ENCODE measurements at regions not wholly inside any gene's neighbourhood (a gene's known extent, or its start where the extent isn't known, plus 50 kb on each side); places are given as distances from the start of the nearest gene placed in this dataset.

DNA sequence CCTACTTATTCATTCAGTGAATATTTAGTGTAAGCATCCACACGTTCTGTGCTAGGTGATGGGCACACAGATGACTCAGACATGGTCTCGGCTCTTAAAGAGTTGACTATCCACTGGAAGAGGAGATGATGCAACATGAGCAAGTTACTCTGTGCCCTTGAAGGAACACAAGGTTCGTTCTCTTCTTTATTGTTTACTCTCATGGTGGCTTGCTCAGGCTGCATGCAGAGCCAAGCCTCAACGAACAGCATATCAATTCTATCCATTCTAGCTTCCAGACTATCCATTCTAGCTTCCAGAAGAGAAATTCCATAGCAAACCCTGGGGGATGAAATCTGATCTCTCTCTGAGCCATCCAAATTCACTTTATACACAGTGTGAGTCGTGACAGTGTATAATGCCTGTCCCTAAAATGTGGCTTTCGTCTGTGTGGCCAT lies 68.1 kb upstream of the CTAGE1 start:
- intact Hi-C loops (cut with micrococcal nuclease; ENCODE audit: unreplicated experiment): no loop called here
- ChIA-PET CTCF (no interaction called here), POLR2A (ENCODE audit: low non-redundant PET) (no interaction called here)
- no TSS peak for BruUV-seq (replicated peaks)
- Histone ChIP-seq H3K27ac (ENCODE audit: low read depth, low read length, poor library complexity, severe bottlenecking) (no peak overlapping the region), H3K4me1 (ENCODE audit: insufficient read depth, low read length, poor library complexity, severe bottlenecking) (no peaks in the 10 kb centered on the region), H3K9me3 (ENCODE audit: low read depth, low read length, poor library complexity, severe bottlenecking) (no peaks in the 10 kb centered on the region), H3K36me3 (ENCODE audit: insufficient read depth, low read length, poor library complexity, severe bottlenecking) (no peaks in the 10 kb centered on the region), H3K27me3 (replicated peaks; ENCODE audit: insufficient read depth, low read depth, low read length, poor library complexity) (no peaks in the 10 kb centered on the region), H3K4me3 (ENCODE audit: low read depth, low read length, poor library complexity, severe bottlenecking) (no peak overlapping the region)
- no peak for DNase-seq (ENCODE audit: low spot score)
- no peak for TF ChIP-seq EZH2 (IDR thresholded peaks at IDR 0.05; ENCODE audit: borderline replicate concordance, low read depth, low read length, poor library complexity, severe bottlenecking)
- TF ChIP-seq, protein P1, sequence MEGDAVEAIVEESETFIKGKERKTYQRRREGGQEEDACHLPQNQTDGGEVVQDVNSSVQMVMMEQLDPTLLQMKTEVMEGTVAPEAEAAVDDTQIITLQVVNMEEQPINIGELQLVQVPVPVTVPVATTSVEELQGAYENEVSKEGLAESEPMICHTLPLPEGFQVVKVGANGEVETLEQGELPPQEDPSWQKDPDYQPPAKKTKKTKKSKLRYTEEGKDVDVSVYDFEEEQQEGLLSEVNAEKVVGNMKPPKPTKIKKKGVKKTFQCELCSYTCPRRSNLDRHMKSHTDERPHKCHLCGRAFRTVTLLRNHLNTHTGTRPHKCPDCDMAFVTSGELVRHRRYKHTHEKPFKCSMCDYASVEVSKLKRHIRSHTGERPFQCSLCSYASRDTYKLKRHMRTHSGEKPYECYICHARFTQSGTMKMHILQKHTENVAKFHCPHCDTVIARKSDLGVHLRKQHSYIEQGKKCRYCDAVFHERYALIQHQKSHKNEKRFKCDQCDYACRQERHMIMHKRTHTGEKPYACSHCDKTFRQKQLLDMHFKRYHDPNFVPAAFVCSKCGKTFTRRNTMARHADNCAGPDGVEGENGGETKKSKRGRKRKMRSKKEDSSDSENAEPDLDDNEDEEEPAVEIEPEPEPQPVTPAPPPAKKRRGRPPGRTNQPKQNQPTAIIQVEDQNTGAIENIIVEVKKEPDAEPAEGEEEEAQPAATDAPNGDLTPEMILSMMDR (conservative IDR thresholded peaks at IDR 0.05; ENCODE audit: low read depth, low read length): no peak

DNA sequence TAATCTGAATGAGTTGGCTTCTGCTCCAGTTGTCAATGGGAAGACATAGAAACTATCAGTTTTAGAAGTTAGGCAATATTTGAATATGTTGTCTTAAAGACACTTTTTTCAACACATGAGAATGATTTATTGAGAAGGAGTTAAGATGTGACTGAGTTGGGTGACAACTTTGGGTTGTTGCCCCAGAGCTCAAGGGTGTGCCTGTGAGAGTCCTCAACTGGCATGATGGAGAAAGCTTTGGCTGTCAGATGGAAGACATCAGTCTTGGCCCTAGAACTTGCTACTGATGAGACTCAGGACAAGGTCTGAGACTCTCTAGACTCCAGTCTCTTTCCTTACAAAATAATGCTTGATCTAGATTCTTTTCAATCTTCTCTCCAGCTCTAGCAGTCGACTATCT lies 69.0 kb upstream of the CTAGE1 start:
- Histone ChIP-seq H3K4me1 (ENCODE audit: insufficient read depth, low read length, poor library complexity, severe bottlenecking) (no peaks in the 10 kb centered on the region), H3K27ac (ENCODE audit: low read depth, low read length, poor library complexity, severe bottlenecking) (no peak overlapping the region), H3K27me3 (replicated peaks; ENCODE audit: insufficient read depth, low read depth, low read length, poor library complexity) (no peaks in the 10 kb centered on the region), H3K9me3 (ENCODE audit: low read depth, low read length, poor library complexity, severe bottlenecking) (no peaks in the 10 kb centered on the region), H3K36me3 (ENCODE audit: insufficient read depth, low read length, poor library complexity, severe bottlenecking) (no peaks in the 10 kb centered on the region), H3K4me3 (ENCODE audit: low read depth, low read length, poor library complexity, severe bottlenecking) (no peak overlapping the region)
- DNase-seq (ENCODE audit: low spot score): no peak
- intact Hi-C loops (cut with micrococcal nuclease; ENCODE audit: unreplicated experiment): no loop called here
- ChIA-PET CTCF (interaction anchor here (0.6 kb wide), 1 partner anchor 108 kb away, joined by 4 read pairs; no protein-coding TSS in a partner anchor), POLR2A (ENCODE audit: low non-redundant PET) (no interaction called here)
- no TSS peak for BruUV-seq (replicated peaks)
- TF ChIP-seq, protein P1 (conservative IDR thresholded peaks at IDR 0.05; ENCODE audit: low read depth, low read length): no peak
- TF ChIP-seq EZH2 (IDR thresholded peaks at IDR 0.05; ENCODE audit: borderline replicate concordance, low read depth, low read length, poor library complexity, severe bottlenecking): no peak

DNA sequence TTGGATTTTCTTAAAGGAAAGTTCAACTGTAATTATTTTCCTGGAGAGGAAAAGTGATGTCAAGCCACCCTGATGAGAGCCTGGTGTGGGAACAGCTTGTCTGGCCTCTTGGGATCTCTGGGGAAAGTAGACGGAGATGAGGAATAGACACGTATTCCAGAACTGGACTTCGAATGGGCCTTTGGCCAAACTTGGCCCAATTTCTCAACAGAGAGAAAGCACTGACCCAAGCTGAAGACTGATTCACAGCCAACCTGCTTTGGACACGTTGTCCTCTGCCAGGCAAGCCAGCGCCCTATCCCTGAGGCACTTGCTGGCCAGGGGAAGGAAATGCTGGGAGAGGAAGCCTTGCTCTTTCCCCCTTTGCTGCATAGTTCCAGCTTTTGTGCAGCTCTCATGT lies 70.8 kb upstream of the CTAGE1 start:
- no peaks in the 10 kb centered on the region for H3K36me3 ChIP-seq (ENCODE audit: insufficient read depth, low read length, poor library complexity, severe bottlenecking)
- H3K4me3 ChIP-seq (ENCODE audit: low read depth, low read length, poor library complexity, severe bottlenecking): no peak overlapping the region
- no peak for TF ChIP-seq EZH2 (IDR thresholded peaks at IDR 0.05; ENCODE audit: borderline replicate concordance, low read depth, low read length, poor library complexity, severe bottlenecking)
- TF ChIP-seq, protein P1 (conservative IDR thresholded peaks at IDR 0.05; ENCODE audit: low read depth, low read length): no peak
- H3K27me3 ChIP-seq (replicated peaks; ENCODE audit: insufficient read depth, low read depth, low read length, poor library complexity): no peaks in the 10 kb centered on the region
- BruUV-seq (replicated peaks): no TSS peak
- no peaks in the 10 kb centered on the region for H3K4me1 ChIP-seq (ENCODE audit: insufficient read depth, low read length, poor library complexity, severe bottlenecking)
- H3K27ac ChIP-seq (ENCODE audit: low read depth, low read length, poor library complexity, severe bottlenecking): no peak overlapping the region
- ChIA-PET POLR2A (ENCODE audit: low non-redundant PET) (no interaction called here), CTCF (no interaction called here)
- intact Hi-C loops (cut with micrococcal nuclease; ENCODE audit: unreplicated experiment): no loop called here
- no peak for DNase-seq (ENCODE audit: low spot score)
- no peaks in the 10 kb centered on the region for H3K9me3 ChIP-seq (ENCODE audit: low read depth, low read length, poor library complexity, severe bottlenecking)
